PC-9 (cell line): ENCODE measurements at regions not wholly inside any gene's neighbourhood (a gene's known extent, or its start where the extent isn't known, plus 50 kb on each side); places are given as distances from the start of the nearest gene placed in this dataset.

Experiments used
- BruUV-seq: library from RNA; stranded (reverse); fragments of 400-500 nt; replicated peaks from 2 replicates; lab custom pipeline; 2021; lab: Mats Ljungman, UMichigan
- CTCF ChIA-PET: fragments of 300-600 bp; sonication (Branson Sonifier 250); formaldehyde crosslinking; loops from one replicate; lab custom pipeline; 2022; ENCODE audit warnings: antibody characterized with exemption; lab: Charles Lee
- POLR2A ChIA-PET: fragments of 300-600 bp; sonication (Branson Sonifier 250); formaldehyde crosslinking; loops from one replicate; lab custom pipeline; 2022; ENCODE audit warnings: antibody characterized with exemption; ENCODE audit not compliant: unreplicated experiment; lab: Charles Lee
- DNase-seq, 2 experiments: peaks; one replicate each; pipeline versions ENCODE4 v3.0.0 to v3.0.0-alpha.2; 2015 to 2022; ENCODE audit warnings: mixed read lengths in 1 of 2
- H2AFZ ChIP-seq: fragments of 200-600 bp; sonication (generic); 2 replicates; pipeline ENCODE4 v1.8.1; 2017; ENCODE audit warnings: antibody characterized with exemption
- H3F3A ChIP-seq: fragments of 200-600 bp; sonication (generic); 2 replicates; pipeline ENCODE4 v1.8.1; 2017; ENCODE audit warnings: antibody characterized with exemption, mild to moderate bottlenecking, low read depth; ENCODE audit not compliant: insufficient read depth
- H3K27ac ChIP-seq: fragments of 200-600 bp; sonication (generic); 2 replicates; pipeline ENCODE4 v1.6.1; 2016; ENCODE audit warnings: mixed run types
- H3K27me3 ChIP-seq: fragments of 200-600 bp; sonication (generic); 2 replicates; pipeline ENCODE4 v1.6.1; 2016; ENCODE audit warnings: low read depth, mixed run types; ENCODE audit not compliant: insufficient read depth
- H3K36me3 ChIP-seq: fragments of 200-600 bp; sonication (generic); 2 replicates; pipeline ENCODE4 v1.6.1; 2016; ENCODE audit warnings: low read depth, mixed run types
- H3K4me1 ChIP-seq: fragments of 200-600 bp; sonication (generic); replicated peaks from 2 replicates; pipeline ENCODE4 v1.6.1; 2016; ENCODE audit warnings: mixed run types; ENCODE audit not compliant: insufficient read depth
- H3K4me2 ChIP-seq: fragments of 200-600 bp; sonication (generic); 2 replicates; pipeline ENCODE4 v1.6.1; 2017; ENCODE audit warnings: mixed run types
- H3K4me3 ChIP-seq: fragments of 200-600 bp; sonication (generic); 2 replicates; pipeline ENCODE4 v1.6.1; 2016; ENCODE audit warnings: mixed run types
- H3K79me2 ChIP-seq: fragments of 200-600 bp; sonication (generic); 2 replicates; pipeline ENCODE4 v1.6.1; 2017; ENCODE audit warnings: low read depth, mixed run types
- H3K9me2 ChIP-seq: fragments of 200-600 bp; sonication (generic); 2 replicates; pipeline ENCODE4 v1.8.1; 2017; ENCODE audit warnings: mild to moderate bottlenecking; ENCODE audit not compliant: insufficient read depth
- H3K9me3 ChIP-seq: fragments of 200-600 bp; sonication (generic); 2 replicates; pipeline ENCODE4 v1.8.1; 2016; ENCODE audit warnings: low read depth; ENCODE audit not compliant: insufficient read depth
- H4K20me1 ChIP-seq: fragments of 200-600 bp; sonication (generic); 2 replicates; pipeline ENCODE4 v1.8.1; 2017; ENCODE audit not compliant: insufficient read depth
- EZH2 ChIP-seq: fragments of 200-600 bp; sonication (generic); IDR thresholded peaks from 2 replicates; pipeline ENCODE4 v1.8.0; 2017; ENCODE audit warnings: antibody characterized with exemption, low read depth
- intact Hi-C: fragments of 100-400 bp; cut with micrococcal nuclease; formaldehyde crosslinking; loops from one replicate; pipeline ENCODE4 v1.10.0; 2022; ENCODE audit not compliant: unreplicated experiment
- TF ChIP-seq, protein P1 (sequence below): fragments of 200-600 bp; sonication (generic); conservative IDR thresholded peaks from 2 replicates; pipeline ENCODE4 v1.6.1; 2017; ENCODE audit warnings: mixed run types, antibody characterized with exemption, mild to moderate bottlenecking, moderate library complexity

DNA sequence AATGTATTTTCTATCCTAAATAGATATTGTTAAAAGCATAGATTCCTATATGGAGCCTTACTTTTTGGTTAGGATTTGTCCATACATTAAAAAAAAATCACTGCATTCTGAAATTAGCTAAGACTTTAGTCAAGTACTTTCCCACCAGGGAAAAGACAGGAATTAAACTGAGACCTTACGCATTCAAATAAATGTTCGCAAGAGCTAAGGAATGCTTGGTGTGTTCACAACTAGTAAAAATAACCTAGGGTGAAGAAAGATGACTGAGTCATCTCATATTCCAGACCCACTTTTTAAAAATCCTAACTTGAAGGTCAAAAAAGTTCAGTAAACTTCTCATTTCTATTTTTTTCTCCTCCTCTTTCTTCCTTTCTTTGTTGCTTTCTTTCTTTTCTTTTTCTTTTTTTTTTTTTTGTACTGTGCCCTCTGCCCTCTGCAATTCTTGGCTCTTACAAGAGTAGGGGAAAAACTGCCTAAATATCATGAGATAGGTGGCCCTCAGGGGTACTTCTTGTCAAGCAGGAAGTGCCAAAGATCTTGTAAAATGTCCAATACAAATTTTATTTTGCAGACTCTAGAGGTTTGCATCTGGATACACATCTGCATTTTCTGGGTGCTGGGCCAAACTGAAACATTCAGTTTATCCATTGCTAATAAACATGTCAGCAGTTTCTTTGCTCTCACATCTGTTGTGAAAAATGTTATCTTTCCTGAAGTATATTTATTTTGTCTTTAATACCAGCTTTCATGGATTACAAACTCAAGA lies 121.4 kb upstream of the GORAB start:
- Histone ChIP-seq H3K79me2 (no peaks in the 10 kb centered on the region), H4K20me1 (no peaks in the 10 kb centered on the region), H3K4me1 (no peaks in the 10 kb centered on the region), H3K4me3 (no peak overlapping the region), H3K9me3 (no peaks in the 10 kb centered on the region), H3K27ac (no peak overlapping the region), H2AFZ (no peak overlapping the region), H3K36me3 (no peaks in the 10 kb centered on the region), H3K27me3 (no peaks in the 10 kb centered on the region), H3K9me2 (0 out of 2 replicates have a peak, but pooled peaks cover 5% of the 10 kb centered on the region), H3F3A (no peaks in the 10 kb centered on the region), H3K4me2 (no peak overlapping the region)
- DNase-seq = no peak
- intact Hi-C loops = no loop called here
- POLR2A ChIA-PET = no interaction called here
- TF ChIP-seq, protein P1, sequence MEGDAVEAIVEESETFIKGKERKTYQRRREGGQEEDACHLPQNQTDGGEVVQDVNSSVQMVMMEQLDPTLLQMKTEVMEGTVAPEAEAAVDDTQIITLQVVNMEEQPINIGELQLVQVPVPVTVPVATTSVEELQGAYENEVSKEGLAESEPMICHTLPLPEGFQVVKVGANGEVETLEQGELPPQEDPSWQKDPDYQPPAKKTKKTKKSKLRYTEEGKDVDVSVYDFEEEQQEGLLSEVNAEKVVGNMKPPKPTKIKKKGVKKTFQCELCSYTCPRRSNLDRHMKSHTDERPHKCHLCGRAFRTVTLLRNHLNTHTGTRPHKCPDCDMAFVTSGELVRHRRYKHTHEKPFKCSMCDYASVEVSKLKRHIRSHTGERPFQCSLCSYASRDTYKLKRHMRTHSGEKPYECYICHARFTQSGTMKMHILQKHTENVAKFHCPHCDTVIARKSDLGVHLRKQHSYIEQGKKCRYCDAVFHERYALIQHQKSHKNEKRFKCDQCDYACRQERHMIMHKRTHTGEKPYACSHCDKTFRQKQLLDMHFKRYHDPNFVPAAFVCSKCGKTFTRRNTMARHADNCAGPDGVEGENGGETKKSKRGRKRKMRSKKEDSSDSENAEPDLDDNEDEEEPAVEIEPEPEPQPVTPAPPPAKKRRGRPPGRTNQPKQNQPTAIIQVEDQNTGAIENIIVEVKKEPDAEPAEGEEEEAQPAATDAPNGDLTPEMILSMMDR = no peak
- no peak for TF ChIP-seq EZH2
- BruUV-seq = no TSS peak
- CTCF ChIA-PET = no interaction called here

GRCh38 chr1:170414989-170415709 lies 116.8 kb upstream of the GORAB start:
- Histone ChIP-seq H3K9me2 (0 out of 2 replicates have a peak, but pooled peaks cover 5% of the 10 kb centered on the region), H2AFZ (no peak overlapping the region), H3K27ac (no peak overlapping the region), H3K27me3 (no peaks in the 10 kb centered on the region), H3K36me3 (no peaks in the 10 kb centered on the region), H3K4me2 (no peak overlapping the region), H3K4me3 (no peak overlapping the region), H3F3A (no peaks in the 10 kb centered on the region), H3K9me3 (no peaks in the 10 kb centered on the region), H3K79me2 (no peaks in the 10 kb centered on the region), H4K20me1 (no peaks in the 10 kb centered on the region), H3K4me1 (no peaks in the 10 kb centered on the region)
- POLR2A ChIA-PET = no interaction called here
- CTCF ChIA-PET = no interaction called here
- intact Hi-C loops = no loop called here
- no TSS peak for BruUV-seq
- TF ChIP-seq EZH2 = no peak
- TF ChIP-seq, protein P1 = no peak
- no peak for DNase-seq

GRCh38 chr1:170415710-170416372 lies 116.1 kb upstream of the GORAB start:
- H3K4me1 ChIP-seq = no peaks in the 10 kb centered on the region
- H2AFZ ChIP-seq = no peak overlapping the region
- ChIA-PET CTCF (no interaction called here), POLR2A (no interaction called here)
- 0 out of 2 replicates have a peak, but pooled peaks cover 5% of the 10 kb centered on the region for H3K9me2 ChIP-seq
- H3K27me3 ChIP-seq = no peaks in the 10 kb centered on the region
- H4K20me1 ChIP-seq = no peaks in the 10 kb centered on the region
- no peaks in the 10 kb centered on the region for H3F3A ChIP-seq
- no peak overlapping the region for H3K4me3 ChIP-seq
- H3K36me3 ChIP-seq = no peaks in the 10 kb centered on the region
- H3K79me2 ChIP-seq = no peaks in the 10 kb centered on the region
- no peak for DNase-seq
- BruUV-seq = no TSS peak
- no peak overlapping the region for H3K27ac ChIP-seq
- H3K9me3 ChIP-seq = no peaks in the 10 kb centered on the region
- intact Hi-C loops = no loop called here
- TF ChIP-seq, protein P1 = no peak
- no peak for TF ChIP-seq EZH2
- no peak overlapping the region for H3K4me2 ChIP-seq
